22Rv1 (cell line): ENCODE measurements at regions not wholly inside any gene's neighbourhood (a gene's known extent, or its start where the extent isn't known, plus 50 kb on each side); places are given as distances from the start of the nearest gene placed in this dataset.

ENCODE experiments used
- ZFX ChIP-seq: fragments of 450-650 bp; IDR thresholded peaks from 2 replicates; pipeline ENCODE4 v1.6.1; 2017; ENCODE audit warnings: antibody characterized with exemption, borderline replicate concordance
- TF ChIP-seq, protein P1 (sequence below): fragments of 450-650 bp; IDR thresholded peaks from 2 replicates; pipeline ENCODE4 v1.5.1; 2017; ENCODE audit warnings: mild to moderate bottlenecking

DNA sequence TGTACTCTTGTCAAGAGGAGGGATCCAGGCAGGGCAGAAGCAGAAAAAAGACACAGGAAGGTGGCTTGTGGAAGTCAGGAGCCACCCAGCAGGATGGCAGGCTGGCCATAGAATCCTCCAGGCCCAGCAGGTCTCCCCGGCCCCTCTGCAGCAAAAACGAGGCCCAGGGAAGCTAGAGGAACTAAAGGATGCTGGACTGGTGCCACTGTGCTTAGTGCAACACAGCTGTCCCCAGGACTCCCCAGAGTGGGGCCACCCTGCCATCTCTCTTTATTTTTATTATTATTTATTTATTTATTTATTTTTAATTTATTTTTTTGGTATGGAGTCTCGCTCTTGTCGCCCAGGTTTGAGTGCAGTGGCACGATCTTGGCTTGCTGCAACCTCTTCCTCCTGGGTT is 54.1 kb downstream of the PITPNM2 start:
- TF ChIP-seq, protein P1, sequence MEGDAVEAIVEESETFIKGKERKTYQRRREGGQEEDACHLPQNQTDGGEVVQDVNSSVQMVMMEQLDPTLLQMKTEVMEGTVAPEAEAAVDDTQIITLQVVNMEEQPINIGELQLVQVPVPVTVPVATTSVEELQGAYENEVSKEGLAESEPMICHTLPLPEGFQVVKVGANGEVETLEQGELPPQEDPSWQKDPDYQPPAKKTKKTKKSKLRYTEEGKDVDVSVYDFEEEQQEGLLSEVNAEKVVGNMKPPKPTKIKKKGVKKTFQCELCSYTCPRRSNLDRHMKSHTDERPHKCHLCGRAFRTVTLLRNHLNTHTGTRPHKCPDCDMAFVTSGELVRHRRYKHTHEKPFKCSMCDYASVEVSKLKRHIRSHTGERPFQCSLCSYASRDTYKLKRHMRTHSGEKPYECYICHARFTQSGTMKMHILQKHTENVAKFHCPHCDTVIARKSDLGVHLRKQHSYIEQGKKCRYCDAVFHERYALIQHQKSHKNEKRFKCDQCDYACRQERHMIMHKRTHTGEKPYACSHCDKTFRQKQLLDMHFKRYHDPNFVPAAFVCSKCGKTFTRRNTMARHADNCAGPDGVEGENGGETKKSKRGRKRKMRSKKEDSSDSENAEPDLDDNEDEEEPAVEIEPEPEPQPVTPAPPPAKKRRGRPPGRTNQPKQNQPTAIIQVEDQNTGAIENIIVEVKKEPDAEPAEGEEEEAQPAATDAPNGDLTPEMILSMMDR = no peak
- no peak for TF ChIP-seq ZFX
